DOHH2 (cell line): ENCODE measurements at regions not wholly inside any gene's neighbourhood (a gene's known extent, or its start where the extent isn't known, plus 50 kb on each side); places are given as distances from the start of the nearest gene placed in this dataset.

Source experiments
- H3F3A ChIP-seq: fragments of 200-600 bp; sonication (generic), shearing (Covaris generic); 2 replicates; pipeline ENCODE4 v1.6.0; 2016; ENCODE audit warnings: antibody characterized with exemption, mild to moderate bottlenecking; ENCODE audit not compliant: control insufficient read depth, insufficient read depth
- H3K27ac ChIP-seq: fragments of 200-600 bp; sonication (generic); 2 replicates; pipeline ENCODE4 v1.5.1; 2014; ENCODE audit warnings: low read depth, mild to moderate bottlenecking, low read length, moderate library complexity
- H3K27me3 ChIP-seq: fragments of 200-600 bp; sonication (generic); 2 replicates; pipeline ENCODE4 v1.6.1; 2014; ENCODE audit warnings: mild to moderate bottlenecking, low read length, mixed read lengths; ENCODE audit not compliant: control insufficient read depth
- H3K36me3 ChIP-seq: fragments of 200-600 bp; sonication (generic); 2 replicates; pipeline ENCODE4 v1.6.1; 2014; ENCODE audit warnings: mild to moderate bottlenecking, low read length, moderate library complexity, mixed read lengths; ENCODE audit not compliant: control insufficient read depth
- H3K4me1 ChIP-seq: fragments of 200-600 bp; sonication (generic); 2 replicates; pipeline ENCODE4 v1.6.1; 2014; ENCODE audit warnings: mild to moderate bottlenecking, low read length, mixed read lengths; ENCODE audit not compliant: control insufficient read depth
- H3K4me2 ChIP-seq: fragments of 200-600 bp; sonication (generic); 2 replicates; pipeline ENCODE4 v1.6.0; 2014; ENCODE audit warnings: mild to moderate bottlenecking, low read length, moderate library complexity
- H3K4me3 ChIP-seq: fragments of 200-600 bp; sonication (generic); 2 replicates; pipeline ENCODE4 v1.5.1; 2014; ENCODE audit warnings: mild to moderate bottlenecking, low read length, mixed read lengths
- H3K79me2 ChIP-seq: fragments of 200-600 bp; sonication (generic); 2 replicates; pipeline ENCODE4 v1.6.1; 2014; ENCODE audit warnings: mild to moderate bottlenecking, low read length, mixed read lengths; ENCODE audit not compliant: control insufficient read depth
- H3K9me2 ChIP-seq: fragments of 200-600 bp; sonication (generic); replicated peaks from 2 replicates; pipeline ENCODE4 v1.6.1; 2014; ENCODE audit warnings: mild to moderate bottlenecking, low read length, mixed read lengths; ENCODE audit not compliant: control insufficient read depth
- H3K9me3 ChIP-seq: fragments of 200-600 bp; sonication (generic); 2 replicates; pipeline ENCODE4 v1.6.1; 2014; ENCODE audit warnings: antibody characterized with exemption, low read length, mixed read lengths; ENCODE audit not compliant: control insufficient read depth, insufficient read depth
- H4K20me1 ChIP-seq: fragments of 200-600 bp; sonication (generic); 2 replicates; pipeline ENCODE4 v1.6.0; 2014; ENCODE audit warnings: low read depth, mild to moderate bottlenecking, antibody characterized with exemption, low read length, moderate library complexity; ENCODE audit not compliant: control insufficient read depth, insufficient read depth
- CTCF ChIP-seq: fragments of 200-600 bp; sonication (generic); IDR thresholded peaks from one replicate; pipeline ENCODE4 v1.5.1; 2014; ENCODE audit warnings: antibody characterized with exemption, mild to moderate bottlenecking, low read depth, low read length; ENCODE audit not compliant: poor library complexity, severe bottlenecking
- EZH2phosphoT487 ChIP-seq: fragments of 200-600 bp; sonication (generic); IDR thresholded peaks from 2 replicates; pipeline ENCODE4 v1.6.1; 2017; ENCODE audit warnings: borderline replicate concordance, mild to moderate bottlenecking, antibody characterized with exemption, low read length, moderate library complexity, mixed read lengths

GRCh38 chr15:61549727-61550126 lies 320.6 kb upstream of the RORA start:
- Histone ChIP-seq H3K4me3 (no peak overlapping the region), H3K27me3 (no peaks in the 10 kb centered on the region), H3K36me3 (no peaks in the 10 kb centered on the region), H3K4me2 (no peak overlapping the region), H3K9me3 (no peaks in the 10 kb centered on the region), H3K4me1 (no peaks in the 10 kb centered on the region), H4K20me1 (no peaks in the 10 kb centered on the region), H3F3A (no peaks in the 10 kb centered on the region), H3K27ac (no peak overlapping the region), H3K9me2 (no peaks in the 10 kb centered on the region), H3K79me2 (no peaks in the 10 kb centered on the region)
- TF ChIP-seq CTCF (no peak), EZH2phosphoT487 (no peak)

- H3F3A ChIP-seq: no peaks in the 10 kb centered on the region
- H3K36me3 ChIP-seq: no peaks in the 10 kb centered on the region
- H3K4me2 ChIP-seq: no peak overlapping the region
- H3K79me2 ChIP-seq: no peaks in the 10 kb centered on the region
- TF ChIP-seq EZH2phosphoT487: no peak
- TF ChIP-seq CTCF: no peak
- H3K27ac ChIP-seq: no peak overlapping the region
- H3K27me3 ChIP-seq: no peaks in the 10 kb centered on the region
- H3K4me3 ChIP-seq: no peak overlapping the region
- no peaks in the 10 kb centered on the region for H3K9me3 ChIP-seq
- H4K20me1 ChIP-seq: no peaks in the 10 kb centered on the region
- no peaks in the 10 kb centered on the region; the same call in 1 of the 2 replicates for H3K9me2 ChIP-seq
- H3K4me1 ChIP-seq: no peaks in the 10 kb centered on the region
Observed at GRCh38 chr15:61545763-61546162, 316.7 kb upstream of the RORA start.

GRCh38 chr15:61541516-61541915 lies 312.4 kb upstream of the RORA start:
- Histone ChIP-seq H3K36me3 (no peaks in the 10 kb centered on the region), H3K79me2 (no peaks in the 10 kb centered on the region), H3F3A (no peaks in the 10 kb centered on the region), H3K9me2 (no peaks in the 10 kb centered on the region; the same call in 1 of the 2 replicates), H4K20me1 (no peaks in the 10 kb centered on the region), H3K4me2 (no peak overlapping the region), H3K4me1 (no peaks in the 10 kb centered on the region), H3K9me3 (no peaks in the 10 kb centered on the region), H3K27me3 (no peaks in the 10 kb centered on the region; the same call in 1 of the 2 replicates), H3K27ac (no peak overlapping the region), H3K4me3 (no peak overlapping the region)
- no peak for TF ChIP-seq CTCF
- no peak for TF ChIP-seq EZH2phosphoT487
